ENCODE measurements at regions not wholly inside any gene's neighbourhood (a gene's known extent, or its start where the extent isn't known, plus 50 kb on each side); places are given as distances from the start of the nearest gene placed in this dataset.

DNA sequence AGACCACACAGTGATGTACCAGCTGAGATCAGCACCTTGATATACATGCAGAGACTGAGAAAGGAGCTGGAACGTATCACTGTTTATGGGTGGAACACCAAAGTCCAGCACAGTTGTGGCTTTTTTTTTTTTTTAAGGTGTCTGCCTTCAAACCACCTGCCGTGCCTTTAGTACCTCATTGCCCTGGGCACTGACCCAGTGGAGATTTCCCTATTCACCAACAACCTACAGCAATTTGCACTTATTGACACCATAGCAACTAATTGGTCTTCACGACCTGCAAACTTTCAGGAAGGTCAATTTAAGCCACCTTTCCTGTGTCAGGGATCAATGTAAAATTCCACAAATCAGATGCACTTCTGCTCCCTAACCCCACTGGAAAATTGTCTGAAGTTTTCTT lies 181.6 kb upstream of the ADGRL2 start:
- no peaks in the 10 kb centered on the region for H3K4me1 Mint-ChIP-seq (ENCODE audit: low read depth)
- H3K4me3 Mint-ChIP-seq = no peak overlapping the region
- no peaks in the 10 kb centered on the region for H3K4me1 ChIP-seq (ENCODE audit: insufficient read depth, low read length)
- peaks cover 0 to 17% of the 10 kb centered on the region in 2 experiments for H3K9me3 ChIP-seq (ENCODE audit: control insufficient read depth in 1 of 2, insufficient read depth in 1 of 2, low read length in 2 of 2)
- no peak for DNase-seq
- POLR2A ChIA-PET = no interaction called here
- no peaks in the 10 kb centered on the region for H3K27me3 Mint-ChIP-seq
- H3K9me3 Mint-ChIP-seq = peaks cover 16% of the 10 kb centered on the region
- TF ChIP-seq, protein P1, sequence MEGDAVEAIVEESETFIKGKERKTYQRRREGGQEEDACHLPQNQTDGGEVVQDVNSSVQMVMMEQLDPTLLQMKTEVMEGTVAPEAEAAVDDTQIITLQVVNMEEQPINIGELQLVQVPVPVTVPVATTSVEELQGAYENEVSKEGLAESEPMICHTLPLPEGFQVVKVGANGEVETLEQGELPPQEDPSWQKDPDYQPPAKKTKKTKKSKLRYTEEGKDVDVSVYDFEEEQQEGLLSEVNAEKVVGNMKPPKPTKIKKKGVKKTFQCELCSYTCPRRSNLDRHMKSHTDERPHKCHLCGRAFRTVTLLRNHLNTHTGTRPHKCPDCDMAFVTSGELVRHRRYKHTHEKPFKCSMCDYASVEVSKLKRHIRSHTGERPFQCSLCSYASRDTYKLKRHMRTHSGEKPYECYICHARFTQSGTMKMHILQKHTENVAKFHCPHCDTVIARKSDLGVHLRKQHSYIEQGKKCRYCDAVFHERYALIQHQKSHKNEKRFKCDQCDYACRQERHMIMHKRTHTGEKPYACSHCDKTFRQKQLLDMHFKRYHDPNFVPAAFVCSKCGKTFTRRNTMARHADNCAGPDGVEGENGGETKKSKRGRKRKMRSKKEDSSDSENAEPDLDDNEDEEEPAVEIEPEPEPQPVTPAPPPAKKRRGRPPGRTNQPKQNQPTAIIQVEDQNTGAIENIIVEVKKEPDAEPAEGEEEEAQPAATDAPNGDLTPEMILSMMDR (IDR thresholded peaks at IDR 0.05) = no peak
- intact Hi-C loops (cut with DNase I, micrococcal nuclease) = no loop called here
- H3K27ac Mint-ChIP-seq = no peak overlapping the region
- H3K36me3 Mint-ChIP-seq (ENCODE audit: low read depth) = no peaks in the 10 kb centered on the region
- H3K4me3 ChIP-seq (ENCODE audit: low read length) = no peak overlapping the region
- CTCF ChIA-PET = no interaction called here
- H3K27ac ChIP-seq (ENCODE audit: low read depth in 1 of 2, low read length in 2 of 2) = no peak overlapping the region
- H3K27me3 ChIP-seq (ENCODE audit: control insufficient read depth in 1 of 2, insufficient read depth in 2 of 2, low read length in 2 of 2) = no peaks in the 10 kb centered on the region
- ATAC-seq (ENCODE audit: poor library complexity) = no peak
- H3K36me3 ChIP-seq (ENCODE audit: insufficient read depth, low read length) = no peaks in the 10 kb centered on the region

DNA sequence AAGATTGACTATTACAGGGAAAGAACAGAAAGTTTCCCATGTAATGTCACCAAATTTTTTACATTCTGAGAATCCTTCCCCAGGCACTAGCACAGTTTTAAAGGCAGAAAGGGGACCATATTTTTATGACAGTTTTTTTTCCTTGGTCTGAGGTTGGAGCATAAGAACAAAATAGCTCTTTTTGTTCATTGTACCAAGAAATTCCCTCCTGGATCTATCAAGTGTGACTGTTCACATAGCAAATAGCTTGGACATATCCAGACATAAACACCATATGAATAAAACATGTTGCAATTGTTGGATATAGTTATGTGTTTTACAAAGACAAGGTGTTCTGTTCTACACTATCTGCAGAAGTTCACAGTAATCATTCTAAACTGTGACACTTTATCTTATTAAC lies 182.4 kb upstream of the ADGRL2 start:
- Histone ChIP-seq H3K4me1 (ENCODE audit: insufficient read depth, low read length) (no peaks in the 10 kb centered on the region), H3K36me3 (ENCODE audit: insufficient read depth, low read length) (no peaks in the 10 kb centered on the region), H3K27ac (ENCODE audit: low read depth in 1 of 2, low read length in 2 of 2) (no peak overlapping the region), H3K9me3 (ENCODE audit: control insufficient read depth in 1 of 2, insufficient read depth in 1 of 2, low read length in 2 of 2) (peaks cover 0 to 17% of the 10 kb centered on the region in 2 experiments), H3K4me3 (ENCODE audit: low read length) (no peak overlapping the region), H3K27me3 (ENCODE audit: control insufficient read depth in 1 of 2, insufficient read depth in 2 of 2, low read length in 2 of 2) (no peaks in the 10 kb centered on the region)
- ChIA-PET POLR2A (no interaction called here), CTCF (no interaction called here)
- TF ChIP-seq, protein P1 (IDR thresholded peaks at IDR 0.05) = no peak
- DNase-seq = no peak
- intact Hi-C loops (cut with DNase I, micrococcal nuclease) = no loop called here
- ATAC-seq (ENCODE audit: poor library complexity) = no peak
- Mint-ChIP-seq H3K4me3 (no peak overlapping the region), H3K27ac (no peak overlapping the region), H3K27me3 (no peaks in the 10 kb centered on the region), H3K36me3 (ENCODE audit: low read depth) (no peaks in the 10 kb centered on the region), H3K9me3 (peaks cover 16% of the 10 kb centered on the region), H3K4me1 (ENCODE audit: low read depth) (no peaks in the 10 kb centered on the region)

DNA sequence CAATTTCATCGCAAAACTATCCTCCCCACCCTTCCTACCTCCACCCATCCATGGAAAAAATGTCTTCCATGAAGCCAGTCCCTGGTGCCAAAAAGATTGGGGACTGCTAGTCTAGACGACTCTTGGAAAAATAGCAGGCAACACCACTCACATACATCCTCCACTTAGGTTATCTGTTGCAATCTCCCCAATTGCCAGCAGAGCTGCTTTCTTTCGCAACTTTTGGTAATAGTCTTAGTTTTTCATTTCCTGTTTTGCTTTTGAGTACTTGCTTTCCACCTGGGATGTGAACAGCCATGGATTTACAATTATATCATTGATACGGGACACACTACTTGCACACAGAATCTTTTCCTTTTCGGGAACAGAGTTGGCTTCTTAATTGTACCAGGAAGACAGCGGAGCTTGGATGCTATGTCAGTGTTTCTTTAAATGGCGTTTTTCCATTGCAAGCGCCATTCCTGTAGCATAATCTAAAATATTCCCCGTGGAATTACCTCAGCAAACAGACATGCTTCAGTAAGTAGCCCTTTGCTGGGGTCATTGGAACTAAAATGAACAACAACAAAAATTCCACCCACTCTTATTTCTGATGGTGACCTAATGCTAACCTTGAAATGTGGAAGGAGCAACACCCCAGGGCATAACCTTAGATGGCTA lies 183.3 kb upstream of the ADGRL2 start:
- Histone ChIP-seq H3K4me3 (ENCODE audit: low read length) (no peak overlapping the region), H3K27me3 (ENCODE audit: control insufficient read depth in 1 of 2, insufficient read depth in 2 of 2, low read length in 2 of 2) (no peaks in the 10 kb centered on the region), H3K4me1 (ENCODE audit: insufficient read depth, low read length) (no peaks in the 10 kb centered on the region), H3K9me3 (ENCODE audit: control insufficient read depth in 1 of 2, insufficient read depth in 1 of 2, low read length in 2 of 2) (peaks cover 0 to 17% of the 10 kb centered on the region in 2 experiments), H3K27ac (ENCODE audit: low read depth in 1 of 2, low read length in 2 of 2) (no peak overlapping the region), H3K36me3 (ENCODE audit: insufficient read depth, low read length) (no peaks in the 10 kb centered on the region)
- TF ChIP-seq, protein P1 (IDR thresholded peaks at IDR 0.05) = no peak
- H3K9me3 Mint-ChIP-seq = peaks cover 11% of the 10 kb centered on the region
- DNase-seq = no peak
- ChIA-PET POLR2A (no interaction called here), CTCF (no interaction called here)
- ATAC-seq (ENCODE audit: poor library complexity) = no peak
- H3K27me3 Mint-ChIP-seq = no peaks in the 10 kb centered on the region
- intact Hi-C loops (cut with DNase I, micrococcal nuclease) = no loop called here
- H3K36me3 Mint-ChIP-seq (ENCODE audit: low read depth) = no peaks in the 10 kb centered on the region
- no peak overlapping the region for H3K4me3 Mint-ChIP-seq
- no peaks in the 10 kb centered on the region for H3K4me1 Mint-ChIP-seq (ENCODE audit: low read depth)
- no peak overlapping the region for H3K27ac Mint-ChIP-seq
